KG1 (cell line): ENCODE measurements at regions not wholly inside any gene's neighbourhood (a gene's known extent, or its start where the extent isn't known, plus 50 kb on each side); places are given as distances from the start of the nearest gene placed in this dataset.
"Not testable (repeated sequence)": the region's sequence is repeated elsewhere in the genome, so short reads cannot be mapped to it uniquely, and the experiment has no call there.

Experiments
- DNase-seq: peaks from one replicate; lab custom pipeline; 2025; lab: John Stamatoyannopoulos, UW

DNA sequence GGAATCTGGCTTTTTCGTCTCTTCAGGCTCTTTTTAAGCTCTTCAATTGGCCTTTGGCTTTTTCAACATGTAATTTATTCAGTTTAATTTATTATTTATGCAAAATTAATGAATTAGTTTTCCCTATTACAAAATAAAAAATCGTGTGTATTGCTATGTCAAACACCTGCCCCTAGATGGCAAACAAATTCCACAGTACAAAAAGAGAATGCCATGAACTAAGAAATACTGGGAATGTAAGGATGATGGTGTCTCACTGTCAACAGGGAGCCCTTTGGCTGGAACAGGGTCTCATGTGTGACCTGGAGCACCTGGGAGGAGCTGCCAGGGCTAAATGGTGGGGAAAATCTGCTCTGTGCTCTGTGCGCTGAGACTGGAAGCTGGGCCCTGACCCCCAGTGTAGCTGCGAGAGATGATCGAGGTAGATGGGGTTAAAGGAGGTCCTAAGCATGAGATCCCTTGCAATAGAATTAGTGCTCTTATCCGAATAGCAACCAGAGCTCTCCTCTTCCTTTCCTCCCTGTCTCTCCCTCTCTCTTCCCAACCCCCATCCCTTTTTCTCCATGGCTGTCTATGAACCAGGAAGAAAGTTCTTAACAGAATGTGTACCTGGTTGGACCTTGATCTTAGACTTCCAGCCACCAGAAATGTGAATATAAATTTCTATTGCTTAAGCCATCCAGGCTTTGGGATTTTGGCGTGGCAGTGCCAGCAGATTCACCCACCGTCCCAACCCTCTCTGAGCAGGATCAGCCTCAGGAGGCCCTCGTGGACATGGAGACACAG, 1183.5 kb downstream of the RPIA start:
- DNase-seq = not testable (repeated sequence)

DNA sequence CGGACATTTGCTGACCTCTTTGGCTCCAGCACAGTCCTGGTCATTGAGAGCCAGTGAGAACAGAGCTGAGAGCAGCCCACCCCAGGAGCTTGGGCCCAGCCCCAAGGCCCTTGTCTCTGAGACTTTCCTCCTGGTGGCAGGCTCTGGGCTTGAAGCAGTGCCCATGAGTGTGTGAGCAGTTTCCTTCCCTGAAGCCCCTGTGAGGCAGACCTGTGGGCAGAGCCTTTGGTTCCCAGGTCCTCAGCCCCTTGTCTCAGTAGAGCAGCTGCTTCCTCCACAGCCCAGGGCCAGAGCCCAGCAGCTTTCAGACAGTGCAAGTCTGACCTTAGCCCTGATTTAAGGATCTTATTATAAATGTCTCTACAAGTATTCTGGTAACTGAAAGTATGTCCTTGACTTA, 1185.0 kb downstream of the RPIA start:
- not testable (repeated sequence) for DNase-seq

DNA sequence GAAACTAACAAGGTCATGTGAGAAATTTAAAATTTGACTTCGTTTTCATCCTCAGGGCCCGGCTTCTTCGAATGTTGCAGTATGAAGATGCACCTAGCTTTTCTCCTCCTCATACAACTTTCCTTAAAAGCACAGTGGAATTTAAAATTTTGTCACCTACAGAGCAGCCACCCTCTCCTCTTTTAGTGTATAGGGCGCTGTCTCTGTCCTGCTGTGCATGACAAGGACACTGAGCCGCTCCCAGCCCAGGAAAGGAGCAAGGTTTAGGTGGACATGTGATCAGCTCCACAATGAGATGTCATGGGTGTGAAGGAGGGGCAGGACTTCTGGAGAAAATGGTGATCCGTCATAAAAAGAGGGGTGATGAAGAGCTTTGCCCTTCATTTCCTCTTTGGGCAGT, 1185.4 kb downstream of the RPIA start:
- DNase-seq = not testable (repeated sequence)

DNA sequence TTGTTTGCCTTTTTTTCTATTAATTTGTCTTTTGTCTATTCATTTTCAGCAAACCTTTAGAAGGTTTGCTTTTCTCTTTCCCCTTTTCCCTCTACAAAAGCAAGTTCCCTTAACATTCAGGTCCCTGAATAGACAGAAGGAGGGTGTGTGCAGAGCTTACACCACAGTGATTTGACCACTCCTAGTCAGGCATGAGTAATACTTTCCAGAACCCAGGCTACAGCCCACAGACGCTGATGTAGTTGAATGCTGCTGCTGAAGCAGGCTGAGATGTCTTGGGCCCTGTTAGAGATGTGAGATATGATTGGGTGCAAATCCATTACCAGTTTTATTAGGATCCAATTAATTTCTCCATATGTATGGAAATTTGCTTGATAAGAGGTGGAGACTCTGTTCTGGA, 1191.4 kb downstream of the RPIA start:
- not testable (repeated sequence) for DNase-seq

DNA sequence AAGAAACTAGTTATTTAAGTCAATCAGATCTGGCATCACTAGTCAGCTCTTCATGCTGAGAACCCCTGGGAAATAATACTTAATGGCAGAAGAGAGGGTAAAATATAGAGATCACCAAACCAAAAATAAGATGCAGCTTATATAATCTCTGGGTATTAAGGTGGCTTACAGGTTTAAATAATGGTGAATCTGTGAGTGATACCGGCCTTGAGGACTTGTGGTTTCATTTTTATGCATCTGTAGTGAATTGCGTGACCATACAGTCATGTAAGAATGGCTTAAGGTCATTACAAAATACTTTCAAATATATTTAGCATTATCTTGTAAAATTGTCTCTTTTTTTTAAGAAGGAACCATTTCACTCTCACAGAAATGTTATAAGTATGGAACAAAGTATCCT, 1192.2 kb downstream of the RPIA start:
- not testable (repeated sequence) for DNase-seq

DNA sequence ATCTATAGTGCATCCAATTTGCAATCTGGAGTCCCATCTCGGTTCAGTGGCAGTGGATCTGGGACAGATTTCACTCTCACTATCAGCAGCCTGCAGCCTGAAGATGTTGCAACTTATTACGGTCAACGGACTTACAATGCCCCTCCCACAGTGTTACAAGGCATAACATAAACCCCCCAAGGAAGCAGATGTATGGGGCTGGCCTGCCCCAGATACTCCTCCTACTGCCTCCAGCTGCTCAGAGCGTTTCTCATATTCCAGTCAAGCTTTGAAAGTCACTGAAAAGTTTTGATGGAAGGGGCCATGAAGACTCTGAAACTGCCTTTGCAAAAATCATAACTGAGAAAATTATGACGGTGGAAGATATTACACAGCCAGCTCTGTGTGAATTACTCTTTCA, 1193.6 kb downstream of the RPIA start:
- DNase-seq = not testable (repeated sequence)

DNA sequence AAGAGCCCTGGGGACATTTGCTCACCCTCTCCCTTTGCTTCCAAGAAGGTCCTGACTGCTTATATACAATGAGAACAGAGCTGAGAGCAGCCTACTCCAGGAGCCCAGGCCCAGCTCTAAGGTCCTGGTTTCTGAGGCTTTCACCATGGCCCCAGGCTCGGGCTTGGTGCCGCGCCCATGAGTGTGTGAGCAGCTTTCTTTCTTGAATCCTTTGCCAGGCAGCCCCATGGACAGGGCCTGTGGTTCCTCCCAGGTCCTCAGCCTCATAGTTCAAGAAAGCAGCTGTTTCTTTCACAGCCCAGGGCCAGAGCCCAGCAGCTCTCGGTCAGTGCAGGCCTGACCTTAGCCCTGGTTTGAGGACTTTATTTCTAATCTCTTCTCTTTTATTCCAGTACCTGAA, 1197.2 kb downstream of the RPIA start:
- DNase-seq = not testable (repeated sequence)

DNA sequence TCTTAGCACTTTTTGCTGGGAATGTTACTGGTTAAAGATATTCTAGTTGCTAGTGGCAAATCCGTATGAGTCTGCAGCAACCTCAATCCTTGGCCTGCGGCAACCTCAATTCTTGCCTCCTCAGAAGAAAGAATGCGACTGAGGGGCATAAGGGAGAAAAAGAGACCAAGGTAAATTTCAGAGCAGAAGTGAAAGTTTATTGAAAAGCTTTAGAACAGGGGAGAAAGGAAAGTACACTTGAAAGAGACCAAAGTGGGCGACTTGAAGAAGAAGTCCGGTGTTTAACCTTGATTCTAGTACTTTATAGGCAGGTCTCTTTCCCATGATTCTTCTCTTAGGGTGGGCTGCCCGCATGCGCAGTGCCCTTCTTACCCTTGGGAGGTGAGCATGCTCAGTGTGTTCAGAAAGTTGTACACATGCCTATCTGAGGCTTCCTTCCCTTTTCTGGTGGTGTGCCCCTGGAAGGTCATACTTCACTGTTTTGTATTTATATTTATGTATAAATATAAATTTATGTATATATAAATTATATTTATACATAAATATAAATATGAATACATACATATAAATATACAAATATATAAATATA, 1198.8 kb downstream of the RPIA start:
- DNase-seq = not testable (repeated sequence)

DNA sequence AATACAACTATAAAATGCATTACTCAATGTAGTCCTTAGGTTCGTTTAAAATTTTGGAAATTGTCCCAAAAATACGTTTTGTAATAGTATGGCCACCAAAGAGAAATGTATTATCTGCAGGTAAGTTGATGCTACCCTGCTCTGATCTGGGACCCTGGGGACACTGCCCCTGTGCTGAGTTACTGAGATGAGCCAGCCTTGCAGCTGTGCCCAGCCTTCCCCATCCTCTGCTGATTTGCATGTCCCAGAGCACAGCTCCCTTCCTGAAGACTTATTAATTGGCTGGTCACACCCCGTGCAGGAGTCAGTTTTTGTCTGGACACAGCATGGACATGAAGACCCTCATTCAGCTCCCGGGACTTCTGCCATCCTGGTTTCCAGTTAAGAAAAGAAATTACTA, 1203.5 kb downstream of the RPIA start:
- DNase-seq = not testable (repeated sequence)

DNA sequence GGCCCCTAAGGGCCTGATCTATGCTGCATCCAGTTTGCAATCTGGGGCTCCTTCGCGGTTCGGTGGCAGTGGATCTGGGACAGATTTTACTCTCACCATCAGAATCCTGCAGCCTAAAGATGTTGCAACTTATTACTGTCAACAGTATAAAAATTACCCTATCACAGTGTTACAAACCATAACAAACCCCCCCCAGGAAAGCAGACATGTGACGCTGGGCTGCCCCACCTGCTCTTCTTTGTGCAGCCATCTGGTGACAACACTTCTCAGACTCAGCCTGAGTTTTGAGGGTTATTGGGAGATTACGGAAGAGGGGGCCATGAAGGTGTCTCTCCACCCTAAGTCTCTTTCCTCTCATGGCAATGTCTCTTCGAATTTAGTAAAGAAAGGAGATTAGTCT, 1204.2 kb downstream of the RPIA start:
- not testable (repeated sequence) for DNase-seq

DNA sequence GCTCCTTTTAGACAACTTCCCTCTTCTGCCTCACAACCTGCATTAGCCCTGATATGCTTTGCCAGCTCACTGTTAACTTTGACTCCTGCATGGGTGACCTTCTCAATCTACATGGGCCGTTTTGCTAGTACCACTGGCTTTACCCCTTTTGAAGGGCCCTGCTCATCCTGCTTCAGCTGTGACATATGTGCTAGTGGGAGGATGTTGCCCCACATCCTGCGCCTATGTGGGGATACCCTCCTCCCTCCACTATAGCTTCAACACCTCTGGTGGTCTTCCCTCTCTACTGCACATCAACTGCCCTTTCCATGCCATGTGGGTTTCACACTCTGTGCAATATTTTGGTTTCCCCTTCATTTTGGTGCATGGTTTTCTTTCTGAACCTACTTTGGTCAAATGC, 1235.5 kb downstream of the RPIA start:
- DNase-seq = not testable (repeated sequence)

DNA sequence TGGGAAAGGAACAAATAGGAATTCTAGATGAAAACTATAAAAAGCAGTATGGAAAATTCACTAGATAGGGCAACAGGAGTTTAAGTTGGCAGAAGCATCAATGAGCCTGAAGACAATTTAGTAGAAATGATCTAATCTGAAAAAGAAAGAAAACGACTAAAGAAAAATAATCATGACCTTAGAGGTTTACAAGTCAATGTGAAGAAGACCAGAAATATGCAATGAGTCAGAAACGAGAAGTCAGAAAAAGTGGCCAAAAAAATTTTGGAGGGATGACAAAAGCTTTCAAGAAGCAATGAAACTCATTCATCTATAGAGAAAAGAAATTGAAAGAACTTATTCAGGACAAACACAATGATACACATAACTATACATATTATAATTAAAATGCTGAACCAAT, 1244.0 kb downstream of the RPIA start:
- DNase-seq = not testable (repeated sequence)

DNA sequence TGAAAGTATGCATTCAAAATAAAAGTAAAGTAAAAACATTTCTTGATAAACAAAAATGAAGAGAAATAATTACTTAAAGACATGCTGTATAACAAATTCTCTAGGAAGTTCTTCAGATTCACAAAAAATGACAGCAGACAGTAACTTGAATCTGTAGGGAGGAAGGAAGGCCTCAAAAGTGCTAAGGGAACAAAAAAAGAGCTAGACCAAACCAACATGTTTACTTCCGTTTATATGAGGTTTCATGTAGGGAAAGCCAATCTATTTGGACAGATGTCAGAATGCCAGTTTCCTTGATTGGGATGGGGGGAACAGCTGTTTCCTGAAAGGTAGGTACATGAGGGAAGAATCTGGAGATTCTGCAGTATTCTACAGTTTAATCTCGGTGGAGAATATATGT, 1244.5 kb downstream of the RPIA start:
- not testable (repeated sequence) for DNase-seq

DNA sequence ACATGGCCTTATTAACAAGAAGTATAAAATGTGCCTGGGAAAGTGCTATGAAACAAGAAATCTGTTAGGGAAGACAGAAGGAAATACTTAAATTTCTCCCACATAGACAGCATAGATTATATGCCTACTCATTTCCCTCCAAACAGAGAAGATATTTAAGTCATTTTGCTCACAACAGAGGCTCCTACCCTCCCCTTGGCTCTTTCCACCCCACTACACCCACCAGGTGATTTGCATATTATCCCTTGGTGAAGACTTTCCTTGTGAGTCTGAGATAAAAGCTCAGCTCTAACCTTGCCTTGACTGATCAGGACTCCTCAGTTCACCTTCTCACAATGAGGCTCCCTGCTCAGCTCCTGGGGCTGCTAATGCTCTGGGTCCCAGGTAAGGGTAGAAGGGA, 1245.1 kb downstream of the RPIA start:
- DNase-seq = not testable (repeated sequence)

DNA sequence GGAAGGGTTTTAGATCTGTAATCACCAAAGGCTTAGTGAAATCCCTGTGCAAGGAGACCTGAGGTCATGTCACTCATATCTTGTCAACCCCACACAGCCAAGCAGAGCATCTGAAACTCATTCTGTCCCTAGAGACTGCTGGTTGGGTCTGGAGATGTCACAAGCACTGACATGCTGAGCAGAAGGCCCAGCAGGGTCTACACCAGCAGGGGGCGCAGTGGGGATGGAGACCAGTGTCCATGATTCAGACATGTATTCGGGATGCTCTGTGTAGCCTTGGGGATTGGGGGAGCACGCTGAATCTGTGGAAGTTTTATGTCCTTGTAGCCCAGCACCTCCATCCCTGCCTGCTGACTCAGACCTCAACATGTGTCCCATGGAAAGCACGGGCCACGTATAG, 1247.3 kb downstream of the RPIA start:
- not testable (repeated sequence) for DNase-seq

DNA sequence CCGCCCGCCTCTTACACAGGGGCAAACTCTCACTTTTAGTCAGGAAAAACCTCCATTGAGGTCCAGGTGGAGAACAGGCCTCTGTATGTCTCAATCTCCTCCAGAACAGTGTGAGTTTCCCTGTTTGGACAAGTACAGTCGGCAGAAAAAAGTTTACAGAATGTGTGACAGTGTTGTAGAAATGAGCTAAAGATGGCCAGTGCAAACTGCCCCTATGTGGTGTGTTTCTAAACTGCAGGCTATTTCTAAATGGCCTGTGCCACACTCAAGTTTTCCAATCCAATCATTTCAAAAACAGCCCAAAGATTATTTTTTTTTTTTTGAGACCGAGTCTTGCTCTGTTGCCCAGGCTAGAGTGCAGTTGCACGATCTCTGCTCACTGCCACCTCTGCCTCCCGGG, 1252.8 kb downstream of the RPIA start:
- DNase-seq = not testable (repeated sequence)

DNA sequence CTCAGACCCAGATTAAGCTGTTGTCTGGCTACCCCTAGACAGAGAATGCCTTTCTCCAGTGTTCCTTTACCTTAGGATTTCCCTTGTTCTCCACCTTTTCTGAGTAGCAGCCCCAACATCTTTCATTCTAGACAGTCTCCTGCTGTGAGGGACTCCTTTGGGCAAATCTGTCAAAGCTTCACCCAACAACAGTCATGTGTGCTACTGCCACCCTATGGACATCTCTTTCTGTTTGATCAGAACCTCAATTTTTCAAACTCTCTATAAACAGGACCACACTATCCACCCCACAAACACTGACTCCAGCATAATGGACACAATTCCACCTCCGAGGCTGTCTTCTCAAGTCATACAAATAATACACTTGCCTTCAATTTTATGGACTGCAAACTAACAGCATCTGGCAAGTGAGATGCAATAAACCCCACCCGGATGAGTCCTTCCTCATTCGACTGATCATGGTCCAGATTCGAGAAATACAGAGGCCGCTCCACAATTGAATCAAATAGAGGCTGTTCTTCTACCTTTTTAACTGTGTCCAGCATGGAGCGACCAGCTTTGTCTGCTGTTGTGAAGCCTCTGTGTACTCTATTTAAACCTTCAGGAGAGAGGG, 1253.6 kb downstream of the RPIA start:
- DNase-seq = not testable (repeated sequence)

DNA sequence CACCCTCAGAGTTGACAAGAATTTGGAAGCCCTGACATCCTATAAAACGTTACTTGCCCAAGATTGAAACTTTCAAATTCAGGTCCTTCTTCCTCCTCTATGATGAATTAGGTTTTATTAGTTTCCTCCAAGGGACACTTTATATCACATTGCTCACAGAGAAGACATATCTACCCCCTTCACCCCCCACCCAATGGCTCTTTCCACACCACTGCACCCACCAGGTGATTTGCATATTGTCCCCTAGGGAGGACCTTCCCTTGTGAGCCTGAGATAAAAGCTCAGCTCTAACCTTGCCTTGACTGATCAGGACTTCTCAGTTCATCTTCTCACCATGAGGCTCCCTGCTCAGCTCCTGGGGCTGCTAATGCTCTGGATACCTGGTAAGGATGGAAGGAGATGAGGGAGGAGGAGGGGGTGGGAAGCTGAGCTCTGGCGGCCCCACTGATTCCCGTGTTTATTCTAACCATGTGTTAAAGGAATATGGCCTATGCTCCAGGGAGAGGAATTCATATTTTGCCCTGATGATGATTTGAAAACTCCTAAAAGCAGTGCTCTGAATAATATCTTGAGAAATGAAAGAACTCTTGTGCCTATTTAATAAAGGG, 1255.8 kb downstream of the RPIA start:
- DNase-seq = not testable (repeated sequence)

DNA sequence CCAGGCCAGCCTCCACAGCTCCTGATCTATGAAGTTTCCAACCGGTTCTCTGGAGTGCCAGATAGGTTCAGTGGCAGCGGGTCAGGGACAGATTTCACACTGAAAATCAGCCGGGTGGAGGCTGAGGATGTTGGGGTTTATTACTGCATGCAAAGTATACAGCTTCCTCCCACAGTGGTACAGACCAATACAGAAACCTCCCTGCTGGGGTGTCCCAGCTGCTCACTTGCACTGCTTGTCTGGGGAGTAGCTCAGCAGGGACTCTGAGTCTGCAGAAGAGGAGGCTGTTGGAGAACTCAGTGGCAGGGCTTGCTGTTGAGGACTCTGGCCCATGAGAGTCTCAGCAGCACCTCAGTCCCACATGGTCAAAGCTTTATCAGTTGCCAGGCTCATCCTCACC, 1256.6 kb downstream of the RPIA start:
- DNase-seq = not testable (repeated sequence)

DNA sequence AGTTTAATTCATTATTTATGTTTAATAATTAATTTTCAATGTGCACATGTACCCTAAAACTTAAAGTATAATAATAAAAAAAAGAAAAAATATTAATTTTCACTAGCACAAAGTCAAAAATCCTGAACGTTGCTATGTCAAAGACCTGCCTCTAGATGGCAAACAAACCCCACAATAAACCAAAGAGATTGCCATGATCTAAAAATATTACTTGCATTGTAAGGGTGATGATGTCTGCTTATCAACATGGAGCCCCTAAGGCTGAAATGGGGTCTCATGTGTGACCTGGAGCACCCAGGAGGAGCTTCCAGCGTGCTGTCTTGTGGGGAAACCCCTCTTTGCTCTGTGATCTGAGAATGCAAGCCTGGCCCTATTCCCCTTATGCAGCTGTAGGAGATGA, 1259.3 kb downstream of the RPIA start:
- DNase-seq = not testable (repeated sequence)

DNA sequence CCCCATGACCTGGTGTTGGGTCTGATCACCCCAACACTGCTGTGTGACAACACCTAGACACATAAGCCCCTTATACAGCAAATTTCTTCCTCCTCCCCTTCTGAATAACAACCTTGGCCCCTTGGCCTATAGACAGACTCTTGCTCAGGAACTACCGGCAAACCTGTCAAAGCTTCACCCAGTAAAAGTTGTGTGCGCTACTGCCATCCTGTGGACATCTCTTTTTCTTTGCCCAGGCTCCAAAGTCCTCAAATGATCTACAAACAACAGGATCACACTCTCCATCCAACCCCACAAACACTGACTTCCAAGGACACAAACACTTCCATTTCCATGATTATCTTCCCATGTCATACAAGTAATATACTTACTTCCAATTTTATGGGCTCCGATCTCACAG, 1265.8 kb downstream of the RPIA start:
- DNase-seq = not testable (repeated sequence)

DNA sequence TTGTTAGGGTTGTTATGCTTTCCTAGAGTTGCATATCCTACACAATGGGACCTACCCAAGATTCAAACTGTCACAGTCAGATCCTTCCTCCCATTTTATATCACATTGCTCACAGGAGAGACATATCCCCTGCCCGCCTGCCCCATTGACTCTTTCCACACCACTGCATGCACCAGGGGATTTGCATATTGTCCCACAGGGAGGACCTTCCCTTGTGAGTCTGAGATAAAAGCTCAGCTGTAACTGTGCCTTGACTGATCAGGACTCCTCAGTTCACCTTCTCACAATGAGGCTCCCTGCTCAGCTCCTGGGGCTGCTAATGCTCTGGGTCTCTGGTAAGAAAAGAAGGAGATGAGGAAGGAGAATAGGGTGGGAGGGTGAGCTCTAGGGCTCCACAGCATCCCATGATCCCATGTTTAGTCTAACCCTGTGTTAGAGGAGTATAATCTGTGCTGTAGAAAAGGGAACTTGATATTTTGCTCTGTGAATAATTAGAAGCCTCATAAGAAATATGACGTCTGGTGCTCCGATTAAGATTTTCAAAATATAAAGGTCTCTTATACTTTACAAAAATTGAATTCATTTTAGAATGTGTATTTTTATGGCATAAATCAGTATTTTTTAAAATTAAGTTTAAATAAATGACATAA, 1268.4 kb downstream of the RPIA start:
- not testable (repeated sequence) for DNase-seq
